ENCODE measurements at regions not wholly inside any gene's neighbourhood (a gene's known extent, or its start where the extent isn't known, plus 50 kb on each side); places are given as distances from the start of the nearest gene placed in this dataset.

DNA sequence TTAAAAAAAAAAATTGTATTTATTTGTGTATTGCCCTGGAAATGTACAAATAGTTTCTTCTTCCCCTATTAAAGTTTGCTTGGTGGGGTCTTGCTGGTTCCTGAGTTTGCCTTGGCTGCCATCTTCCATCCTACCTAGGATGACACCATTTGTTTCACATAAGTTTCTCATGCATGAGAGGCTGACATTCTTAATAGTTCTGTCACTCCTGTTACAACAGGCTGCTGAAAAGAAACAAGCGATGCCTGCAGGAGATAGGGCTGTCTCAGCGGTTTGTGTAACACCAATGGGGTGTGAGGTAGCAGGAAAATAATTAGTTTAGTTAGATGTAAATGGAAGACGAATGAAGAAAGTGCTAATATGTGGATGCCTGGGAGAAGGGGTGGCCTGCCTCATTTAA, 1000.9 kb upstream of the RBFOX1 start:
- Histone ChIP-seq H3K4me1 (ENCODE audit: control insufficient read depth, extremely low read depth, insufficient read depth, low read length) (no peaks in the 10 kb centered on the region), H4K20me1 (ENCODE audit: control insufficient read depth, extremely low read depth, insufficient read depth, low read length) (no peaks in the 10 kb centered on the region), H3K79me2 (ENCODE audit: control insufficient read depth, insufficient read depth, low read length) (no peaks in the 10 kb centered on the region), H3K4me2 (ENCODE audit: control insufficient read depth, extremely low read depth, insufficient read depth, low read depth, low read length) (no peak overlapping the region), H3K9ac (ENCODE audit: control insufficient read depth, extremely low read depth, insufficient read depth, low read length) (no peak overlapping the region), H2AFZ (ENCODE audit: control insufficient read depth, low read length) (no peak overlapping the region), H3K36me3 (ENCODE audit: control insufficient read depth in 2 of 2, extremely low read depth in 1 of 2, insufficient read depth in 2 of 2, low read length in 2 of 2) (no peaks in the 10 kb centered on the region), H3K27me3 (ENCODE audit: control insufficient read depth, extremely low read depth, insufficient read depth, low read length) (no peaks in the 10 kb centered on the region), H3K4me3 (ENCODE audit: control insufficient read depth in 2 of 3, extremely low read depth in 1 of 3, insufficient read depth in 2 of 3, low read depth in 1 of 3, low read length in 3 of 3) (no peak overlapping the region), H3K9me3 (ENCODE audit: control insufficient read depth, low read depth, low read length) (no peaks in the 10 kb centered on the region), H3K27ac (ENCODE audit: control insufficient read depth, insufficient read depth, low read length) (no peak overlapping the region), H3K9me1 (ENCODE audit: control insufficient read depth, extremely low read depth, insufficient read depth, low read length) (no peaks in the 10 kb centered on the region)
- FAIRE-seq (no peak), DNase-seq (ENCODE audit: low read depth, low spot score) (no peak)
- dilution Hi-C loops (cut with MboI; ENCODE audit: extremely low pct_ligation_motif_present, low sequenced_read_pairs), result no loop called here
- TF ChIP-seq, protein P1, sequence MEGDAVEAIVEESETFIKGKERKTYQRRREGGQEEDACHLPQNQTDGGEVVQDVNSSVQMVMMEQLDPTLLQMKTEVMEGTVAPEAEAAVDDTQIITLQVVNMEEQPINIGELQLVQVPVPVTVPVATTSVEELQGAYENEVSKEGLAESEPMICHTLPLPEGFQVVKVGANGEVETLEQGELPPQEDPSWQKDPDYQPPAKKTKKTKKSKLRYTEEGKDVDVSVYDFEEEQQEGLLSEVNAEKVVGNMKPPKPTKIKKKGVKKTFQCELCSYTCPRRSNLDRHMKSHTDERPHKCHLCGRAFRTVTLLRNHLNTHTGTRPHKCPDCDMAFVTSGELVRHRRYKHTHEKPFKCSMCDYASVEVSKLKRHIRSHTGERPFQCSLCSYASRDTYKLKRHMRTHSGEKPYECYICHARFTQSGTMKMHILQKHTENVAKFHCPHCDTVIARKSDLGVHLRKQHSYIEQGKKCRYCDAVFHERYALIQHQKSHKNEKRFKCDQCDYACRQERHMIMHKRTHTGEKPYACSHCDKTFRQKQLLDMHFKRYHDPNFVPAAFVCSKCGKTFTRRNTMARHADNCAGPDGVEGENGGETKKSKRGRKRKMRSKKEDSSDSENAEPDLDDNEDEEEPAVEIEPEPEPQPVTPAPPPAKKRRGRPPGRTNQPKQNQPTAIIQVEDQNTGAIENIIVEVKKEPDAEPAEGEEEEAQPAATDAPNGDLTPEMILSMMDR (optimal IDR thresholded peaks at IDR 0.05 in 1 of 3, IDR thresholded peaks at IDR 0.05 in 1 of 3, conservative IDR thresholded peaks at IDR 0.05 in 1 of 3; ENCODE audit: extremely low read depth in 1 of 3, insufficient read depth in 2 of 3, low read length in 3 of 3), result no peak
- no peak for TF ChIP-seq EZH2 (IDR thresholded peaks at IDR 0.05; ENCODE audit: low read length)

DNA sequence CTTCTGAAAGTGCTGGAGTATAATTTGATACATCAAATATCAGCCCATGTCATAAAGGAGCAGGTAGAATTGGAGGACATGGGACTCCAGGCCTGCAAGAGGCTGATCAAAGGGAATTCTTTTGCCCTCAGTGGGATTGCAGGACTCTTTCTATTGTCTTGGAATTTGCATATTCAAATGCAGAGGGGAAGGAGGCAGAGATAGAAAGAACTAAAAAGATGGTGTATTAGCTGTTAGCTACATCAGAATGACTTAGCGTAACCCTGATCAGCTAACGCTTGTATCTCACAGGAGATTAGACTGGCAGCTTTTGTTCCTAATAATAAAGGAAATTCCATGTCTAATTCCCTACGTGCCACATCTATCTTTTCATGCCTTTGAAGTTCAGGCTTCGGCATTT, 1014.7 kb upstream of the RBFOX1 start:
- Histone ChIP-seq H2AFZ (ENCODE audit: control insufficient read depth, low read length) (no peak overlapping the region), H3K4me2 (ENCODE audit: control insufficient read depth, extremely low read depth, insufficient read depth, low read depth, low read length) (no peak overlapping the region), H3K9ac (ENCODE audit: control insufficient read depth, extremely low read depth, insufficient read depth, low read length) (no peak overlapping the region), H3K9me1 (ENCODE audit: control insufficient read depth, extremely low read depth, insufficient read depth, low read length) (no peaks in the 10 kb centered on the region), H3K79me2 (ENCODE audit: control insufficient read depth, insufficient read depth, low read length) (no peaks in the 10 kb centered on the region), H3K36me3 (ENCODE audit: control insufficient read depth in 2 of 2, extremely low read depth in 1 of 2, insufficient read depth in 2 of 2, low read length in 2 of 2) (no peaks in the 10 kb centered on the region), H3K27me3 (ENCODE audit: control insufficient read depth, extremely low read depth, insufficient read depth, low read length) (no peaks in the 10 kb centered on the region), H3K27ac (ENCODE audit: control insufficient read depth, insufficient read depth, low read length) (no peak overlapping the region), H3K4me1 (ENCODE audit: control insufficient read depth, extremely low read depth, insufficient read depth, low read length) (no peaks in the 10 kb centered on the region), H4K20me1 (ENCODE audit: control insufficient read depth, extremely low read depth, insufficient read depth, low read length) (no peaks in the 10 kb centered on the region), H3K4me3 (ENCODE audit: control insufficient read depth in 2 of 3, extremely low read depth in 1 of 3, insufficient read depth in 2 of 3, low read depth in 1 of 3, low read length in 3 of 3) (no peak overlapping the region), H3K9me3 (ENCODE audit: control insufficient read depth, low read depth, low read length) (peaks cover 3% of the 10 kb centered on the region)
- FAIRE-seq (no peak), DNase-seq (ENCODE audit: low read depth, low spot score) (no peak)
- TF ChIP-seq, protein P1 (optimal IDR thresholded peaks at IDR 0.05 in 1 of 3, IDR thresholded peaks at IDR 0.05 in 1 of 3, conservative IDR thresholded peaks at IDR 0.05 in 1 of 3; ENCODE audit: extremely low read depth in 1 of 3, insufficient read depth in 2 of 3, low read length in 3 of 3), result no peak
- no peak for TF ChIP-seq EZH2 (IDR thresholded peaks at IDR 0.05; ENCODE audit: low read length)
- dilution Hi-C loops (cut with MboI; ENCODE audit: extremely low pct_ligation_motif_present, low sequenced_read_pairs), result no loop called here

Measured in keratinocyte (primary cell).